ENCODE measurements at regions not wholly inside any gene's neighbourhood (a gene's known extent, or its start where the extent isn't known, plus 50 kb on each side); places are given as distances from the start of the nearest gene placed in this dataset.

DNA sequence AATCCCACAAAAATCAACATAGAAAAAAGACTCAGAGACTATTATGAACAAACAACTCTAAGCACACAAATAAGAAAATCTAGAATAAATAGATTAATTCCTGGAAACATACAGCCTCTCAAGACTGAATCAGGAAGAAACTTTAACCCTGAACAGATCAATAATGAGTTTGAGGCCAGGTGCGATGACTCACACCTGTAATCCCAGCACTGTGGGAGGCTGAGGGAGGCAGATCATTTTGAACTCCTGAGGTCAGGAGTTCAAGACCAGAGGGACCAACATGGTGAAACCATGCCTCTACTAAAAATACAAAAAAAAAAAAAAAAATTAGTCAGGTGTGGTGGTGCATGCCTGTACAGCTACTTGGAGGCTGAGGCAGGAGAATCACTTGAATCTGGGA is 499.5 kb upstream of the LUZP2 start:
- no peaks in the 10 kb centered on the region for H3K27me3 ChIP-seq (ENCODE audit: control insufficient read depth, insufficient read depth, low read length)

DNA sequence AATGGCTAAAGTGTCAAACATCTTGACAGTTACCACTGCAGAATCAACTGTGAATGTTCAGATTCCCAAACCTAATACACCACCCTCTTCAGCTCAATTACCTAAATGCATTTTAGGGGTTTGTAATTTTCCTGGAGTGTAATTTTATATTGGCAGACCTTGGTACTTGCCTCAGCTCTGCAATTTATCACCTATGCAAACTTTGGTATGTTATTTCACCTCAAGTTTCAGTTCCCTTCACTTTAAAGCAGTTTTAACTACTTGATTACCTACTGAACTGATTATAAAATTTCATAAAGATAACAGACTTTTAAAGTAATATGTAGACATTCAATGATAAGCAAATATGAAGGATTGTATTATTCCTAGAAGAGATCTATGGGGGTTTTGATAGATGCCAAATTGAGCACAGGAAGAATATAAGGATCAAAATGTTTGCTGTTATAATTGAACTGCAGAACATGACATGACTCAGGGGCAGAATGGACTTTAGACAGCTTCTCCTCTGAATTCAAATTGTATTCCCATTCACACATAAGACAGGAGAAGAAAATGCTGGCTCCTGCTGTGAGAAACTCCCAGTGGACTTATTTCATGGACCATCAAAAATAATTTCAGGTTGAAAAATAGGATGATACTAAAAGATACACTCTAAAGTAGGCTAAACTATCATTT is 491.5 kb upstream of the LUZP2 start:
- Histone ChIP-seq H3K4me1 (ENCODE audit: control insufficient read depth, insufficient read depth, low read length) (peaks cover 5% of the 10 kb centered on the region; the same call in 1 of the 2 replicates), H3K27ac (ENCODE audit: low read depth, low read length) (no peak overlapping the region), H3K9ac (ENCODE audit: low read length) (no peak overlapping the region), H3K27me3 (ENCODE audit: control insufficient read depth, insufficient read depth, low read length) (no peaks in the 10 kb centered on the region), H3K36me3 (ENCODE audit: control insufficient read depth, insufficient read depth, low read length) (no peaks in the 10 kb centered on the region), H3K9me3 (ENCODE audit: control insufficient read depth, insufficient read depth, low read depth, low read length) (no peaks in the 10 kb centered on the region), H3K4me3 (ENCODE audit: low read depth, low read length) (no peak overlapping the region)

More for the DNA sequence above, 499.5 kb upstream of the LUZP2 start:
- no peaks in the 10 kb centered on the region for H3K36me3 ChIP-seq (ENCODE audit: control insufficient read depth, insufficient read depth, low read length)
- peaks cover 13% of the 10 kb centered on the region for H3K9me3 ChIP-seq (ENCODE audit: control insufficient read depth, insufficient read depth, low read depth, low read length)
- H3K9ac ChIP-seq (ENCODE audit: low read length): no peak overlapping the region
- no peaks in the 10 kb centered on the region for H3K4me1 ChIP-seq (ENCODE audit: control insufficient read depth, insufficient read depth, low read length)
- H3K27ac ChIP-seq (ENCODE audit: low read depth, low read length): no peak overlapping the region
- H3K4me3 ChIP-seq (ENCODE audit: low read depth, low read length): no peak overlapping the region

DNA sequence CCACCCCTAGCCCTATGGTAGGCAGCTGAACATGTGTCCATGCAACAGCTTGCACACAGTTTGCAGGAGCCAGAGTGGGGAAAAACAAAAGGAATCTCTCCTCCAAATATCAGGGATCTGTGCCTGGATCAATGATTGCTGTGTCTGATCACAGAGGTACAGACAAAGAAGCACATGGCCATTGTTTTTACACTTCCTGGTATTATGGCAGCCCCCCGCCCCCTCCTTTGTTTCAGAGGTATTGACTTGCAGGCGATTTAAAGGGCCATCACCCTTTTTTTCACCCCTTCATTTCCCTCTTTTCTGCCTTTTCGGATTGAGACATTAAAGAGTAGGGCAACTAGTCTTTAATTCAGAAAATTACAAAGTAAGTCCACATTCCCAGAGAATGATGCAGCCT is 453.0 kb upstream of the LUZP2 start:
- H3K9me3 ChIP-seq (ENCODE audit: control insufficient read depth, insufficient read depth, low read depth, low read length): peaks cover 16% of the 10 kb centered on the region
- H3K27me3 ChIP-seq (ENCODE audit: control insufficient read depth, insufficient read depth, low read length): no peaks in the 10 kb centered on the region
- no peaks in the 10 kb centered on the region for H3K4me1 ChIP-seq (ENCODE audit: control insufficient read depth, insufficient read depth, low read length)
- no peak overlapping the region for H3K27ac ChIP-seq (ENCODE audit: low read depth, low read length)
- H3K4me3 ChIP-seq (ENCODE audit: low read depth, low read length): no peak overlapping the region
- no peak overlapping the region for H3K9ac ChIP-seq (ENCODE audit: low read length)
- no peaks in the 10 kb centered on the region for H3K36me3 ChIP-seq (ENCODE audit: control insufficient read depth, insufficient read depth, low read length)

DNA sequence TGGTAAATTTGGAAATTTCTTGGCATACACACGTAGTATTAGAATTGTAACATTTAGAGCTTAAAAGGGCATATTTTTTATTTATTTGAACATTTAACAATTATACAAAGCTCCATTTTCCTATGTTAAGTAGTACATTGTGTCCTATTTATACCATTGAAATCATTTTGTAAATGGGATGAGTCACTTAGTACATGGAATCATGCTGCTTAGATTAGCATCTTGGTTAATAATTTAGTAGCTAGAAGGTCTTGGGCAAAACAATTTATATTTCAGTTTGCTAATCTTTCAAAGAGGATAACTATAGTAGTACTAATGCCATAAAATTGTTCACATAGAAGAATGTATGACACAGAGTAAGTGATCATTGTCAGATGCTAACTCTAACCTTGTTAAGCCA is 450.1 kb upstream of the LUZP2 start:
- no peak overlapping the region for H3K4me3 ChIP-seq (ENCODE audit: low read depth, low read length)
- no peaks in the 10 kb centered on the region for H3K4me1 ChIP-seq (ENCODE audit: control insufficient read depth, insufficient read depth, low read length)
- no peak overlapping the region for H3K27ac ChIP-seq (ENCODE audit: low read depth, low read length)
- peaks cover 16% of the 10 kb centered on the region for H3K9me3 ChIP-seq (ENCODE audit: control insufficient read depth, insufficient read depth, low read depth, low read length)
- H3K27me3 ChIP-seq (ENCODE audit: control insufficient read depth, insufficient read depth, low read length): no peaks in the 10 kb centered on the region
- no peak overlapping the region for H3K9ac ChIP-seq (ENCODE audit: low read length)
- H3K36me3 ChIP-seq (ENCODE audit: control insufficient read depth, insufficient read depth, low read length): no peaks in the 10 kb centered on the region

DNA sequence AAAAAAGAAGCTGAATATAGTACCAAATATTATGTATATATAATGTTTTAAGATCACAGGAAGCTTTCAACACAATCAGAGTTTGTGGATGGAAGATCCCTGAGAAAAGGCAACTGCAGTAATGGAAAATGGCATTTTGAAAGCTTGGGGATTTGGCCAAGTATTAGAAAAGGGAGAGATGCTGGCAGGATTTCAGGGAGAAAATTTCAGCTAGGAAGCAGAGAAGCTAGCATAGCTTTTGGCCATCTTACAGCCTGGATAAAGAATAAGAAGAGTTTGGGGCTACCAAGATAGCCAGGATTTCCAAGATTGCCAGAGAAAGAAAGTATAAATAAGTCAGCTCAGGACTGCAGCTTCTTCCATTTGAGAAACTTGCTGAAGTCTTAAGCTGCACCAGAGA is 440.8 kb upstream of the LUZP2 start:
- no peak overlapping the region for H3K4me3 ChIP-seq (ENCODE audit: low read depth, low read length)
- H3K27ac ChIP-seq (ENCODE audit: low read depth, low read length): no peak overlapping the region
- no peaks in the 10 kb centered on the region for H3K27me3 ChIP-seq (ENCODE audit: control insufficient read depth, insufficient read depth, low read length)
- H3K4me1 ChIP-seq (ENCODE audit: control insufficient read depth, insufficient read depth, low read length): no peaks in the 10 kb centered on the region
- no peaks in the 10 kb centered on the region; the same call in 1 of the 2 replicates for H3K9me3 ChIP-seq (ENCODE audit: control insufficient read depth, insufficient read depth, low read depth, low read length)
- H3K36me3 ChIP-seq (ENCODE audit: control insufficient read depth, insufficient read depth, low read length): no peaks in the 10 kb centered on the region
- H3K9ac ChIP-seq (ENCODE audit: low read length): no peak overlapping the region

DNA sequence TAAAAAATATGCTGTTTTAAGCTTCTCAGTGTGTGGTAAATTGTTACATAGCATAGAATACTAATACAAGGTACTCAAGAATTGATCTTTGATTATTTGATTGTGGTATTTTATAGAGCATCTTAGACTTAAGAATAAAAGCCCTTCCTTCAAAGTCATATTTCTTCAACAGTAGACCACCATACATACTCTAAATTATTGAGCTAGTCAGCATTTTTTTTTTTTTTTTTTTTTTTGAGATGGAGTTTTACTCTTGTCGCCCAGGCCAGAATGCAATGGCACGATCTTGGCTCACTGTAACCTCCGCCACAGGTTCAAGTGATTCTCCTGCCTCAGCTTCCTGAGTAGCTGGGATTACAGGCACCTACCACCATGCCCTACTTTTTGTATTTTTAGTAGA is 436.7 kb upstream of the LUZP2 start:
- Histone ChIP-seq H3K36me3 (ENCODE audit: control insufficient read depth, insufficient read depth, low read length) (no peaks in the 10 kb centered on the region), H3K4me1 (ENCODE audit: control insufficient read depth, insufficient read depth, low read length) (no peaks in the 10 kb centered on the region), H3K27ac (ENCODE audit: low read depth, low read length) (no peak overlapping the region), H3K27me3 (ENCODE audit: control insufficient read depth, insufficient read depth, low read length) (no peaks in the 10 kb centered on the region), H3K9me3 (ENCODE audit: control insufficient read depth, insufficient read depth, low read depth, low read length) (no peaks in the 10 kb centered on the region), H3K4me3 (ENCODE audit: low read depth, low read length) (no peak overlapping the region), H3K9ac (ENCODE audit: low read length) (no peak overlapping the region)

DNA sequence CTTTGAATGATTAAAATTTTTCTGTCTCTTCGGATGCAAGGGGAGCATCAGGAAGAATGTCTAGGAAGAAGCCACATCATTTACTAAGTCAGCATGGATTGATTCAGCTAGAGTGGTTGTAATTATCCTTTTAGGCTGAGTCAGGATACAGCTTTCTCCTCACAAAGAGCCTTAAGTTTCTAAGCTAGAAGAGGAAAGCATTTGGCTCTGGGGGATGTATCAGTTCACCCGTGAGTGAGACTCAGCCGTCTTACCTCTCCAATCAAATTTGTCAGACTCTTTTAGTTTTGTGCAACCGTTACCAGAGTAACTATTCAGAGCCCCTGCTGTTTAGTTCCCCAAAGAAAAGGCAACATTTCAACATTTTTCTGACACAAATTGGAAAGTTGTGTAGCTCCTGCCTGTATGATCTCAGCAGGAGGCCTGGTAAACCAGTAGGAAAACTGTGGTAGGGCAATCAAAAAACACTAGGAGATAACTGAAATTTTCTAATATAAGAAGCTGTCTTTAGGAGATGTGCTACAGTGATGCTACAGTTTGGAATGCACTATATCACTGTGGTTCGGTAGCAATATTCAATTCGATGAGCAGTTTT is 432.4 kb upstream of the LUZP2 start:
- H3K36me3 ChIP-seq (ENCODE audit: control insufficient read depth, insufficient read depth, low read length): no peaks in the 10 kb centered on the region
- H3K9me3 ChIP-seq (ENCODE audit: control insufficient read depth, insufficient read depth, low read depth, low read length): no peaks in the 10 kb centered on the region
- no peak overlapping the region for H3K4me3 ChIP-seq (ENCODE audit: low read depth, low read length)
- H3K27me3 ChIP-seq (ENCODE audit: control insufficient read depth, insufficient read depth, low read length): no peaks in the 10 kb centered on the region
- no peak overlapping the region for H3K9ac ChIP-seq (ENCODE audit: low read length)
- no peaks in the 10 kb centered on the region for H3K4me1 ChIP-seq (ENCODE audit: control insufficient read depth, insufficient read depth, low read length)
- H3K27ac ChIP-seq (ENCODE audit: low read depth, low read length): no peak overlapping the region

DNA sequence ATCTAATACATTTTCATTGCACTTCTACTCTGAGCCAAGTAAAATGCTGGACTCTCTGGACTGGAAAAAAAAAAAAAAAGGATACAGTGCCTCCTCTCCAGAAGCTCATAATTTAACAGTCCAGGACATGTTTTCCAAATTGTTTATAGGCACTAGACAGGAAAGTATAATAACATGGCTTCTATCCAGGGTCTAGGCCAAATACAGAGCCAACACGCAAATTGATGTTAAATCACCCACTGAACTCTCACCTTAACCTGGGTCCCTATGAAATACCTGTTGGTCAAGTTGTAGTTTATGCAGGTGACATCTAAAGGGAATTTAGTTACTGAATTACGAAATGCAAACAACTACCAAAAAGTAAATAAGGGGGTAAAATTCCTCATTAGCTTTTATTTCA is 428.7 kb upstream of the LUZP2 start:
- Histone ChIP-seq H3K36me3 (ENCODE audit: control insufficient read depth, insufficient read depth, low read length) (no peaks in the 10 kb centered on the region), H3K27me3 (ENCODE audit: control insufficient read depth, insufficient read depth, low read length) (no peaks in the 10 kb centered on the region), H3K27ac (ENCODE audit: low read depth, low read length) (no peak overlapping the region), H3K4me1 (ENCODE audit: control insufficient read depth, insufficient read depth, low read length) (no peaks in the 10 kb centered on the region), H3K4me3 (ENCODE audit: low read depth, low read length) (no peak overlapping the region), H3K9ac (ENCODE audit: low read length) (no peak overlapping the region), H3K9me3 (ENCODE audit: control insufficient read depth, insufficient read depth, low read depth, low read length) (no peaks in the 10 kb centered on the region)

DNA sequence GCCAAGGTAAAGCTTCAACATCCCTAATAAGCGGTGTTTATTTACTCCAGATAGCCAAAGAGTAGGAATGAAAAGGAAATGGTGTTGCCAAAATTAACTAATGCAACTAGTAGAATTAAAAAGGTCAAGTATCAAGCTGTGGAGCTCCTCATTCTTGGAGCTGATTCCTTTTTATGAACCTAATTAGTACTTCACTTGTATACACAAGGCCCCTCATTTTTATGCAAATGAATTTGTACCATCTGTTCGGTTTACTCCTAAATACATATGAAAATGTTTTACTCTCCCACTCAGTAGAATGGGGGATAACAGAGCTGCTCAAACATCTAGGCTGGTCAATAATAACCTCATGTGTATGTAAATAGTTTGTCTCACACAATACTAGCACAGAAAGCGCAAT is 426.4 kb upstream of the LUZP2 start:
- Histone ChIP-seq H3K36me3 (ENCODE audit: control insufficient read depth, insufficient read depth, low read length) (no peaks in the 10 kb centered on the region), H3K4me1 (ENCODE audit: control insufficient read depth, insufficient read depth, low read length) (no peaks in the 10 kb centered on the region), H3K9ac (ENCODE audit: low read length) (no peak overlapping the region), H3K27ac (ENCODE audit: low read depth, low read length) (no peak overlapping the region), H3K9me3 (ENCODE audit: control insufficient read depth, insufficient read depth, low read depth, low read length) (no peaks in the 10 kb centered on the region), H3K27me3 (ENCODE audit: control insufficient read depth, insufficient read depth, low read length) (no peaks in the 10 kb centered on the region), H3K4me3 (ENCODE audit: low read depth, low read length) (no peak overlapping the region)

DNA sequence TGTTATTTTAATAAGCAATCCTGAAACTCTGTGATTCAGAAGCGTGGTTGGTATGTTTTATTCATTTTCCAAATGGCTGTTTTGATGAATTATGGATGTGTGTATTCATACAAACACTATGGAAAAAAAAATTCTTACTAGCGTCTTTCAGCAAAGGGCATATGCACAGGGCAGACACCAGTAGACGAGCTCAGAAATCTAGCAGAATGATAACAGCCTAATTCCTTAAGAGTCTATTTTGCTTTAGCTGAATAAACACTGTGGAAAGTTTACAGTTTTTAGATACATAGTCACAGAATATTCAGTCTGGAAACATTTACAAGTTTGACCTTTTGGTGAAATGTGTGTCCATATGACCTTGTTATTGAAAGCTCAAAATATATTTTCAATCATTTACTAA is 418.8 kb upstream of the LUZP2 start:
- Histone ChIP-seq H3K36me3 (ENCODE audit: control insufficient read depth, insufficient read depth, low read length) (no peaks in the 10 kb centered on the region), H3K27ac (ENCODE audit: low read depth, low read length) (no peak overlapping the region), H3K4me1 (ENCODE audit: control insufficient read depth, insufficient read depth, low read length) (no peaks in the 10 kb centered on the region), H3K9me3 (ENCODE audit: control insufficient read depth, insufficient read depth, low read depth, low read length) (no peaks in the 10 kb centered on the region), H3K9ac (ENCODE audit: low read length) (no peak overlapping the region), H3K4me3 (ENCODE audit: low read depth, low read length) (no peak overlapping the region), H3K27me3 (ENCODE audit: control insufficient read depth, insufficient read depth, low read length) (no peaks in the 10 kb centered on the region)

DNA sequence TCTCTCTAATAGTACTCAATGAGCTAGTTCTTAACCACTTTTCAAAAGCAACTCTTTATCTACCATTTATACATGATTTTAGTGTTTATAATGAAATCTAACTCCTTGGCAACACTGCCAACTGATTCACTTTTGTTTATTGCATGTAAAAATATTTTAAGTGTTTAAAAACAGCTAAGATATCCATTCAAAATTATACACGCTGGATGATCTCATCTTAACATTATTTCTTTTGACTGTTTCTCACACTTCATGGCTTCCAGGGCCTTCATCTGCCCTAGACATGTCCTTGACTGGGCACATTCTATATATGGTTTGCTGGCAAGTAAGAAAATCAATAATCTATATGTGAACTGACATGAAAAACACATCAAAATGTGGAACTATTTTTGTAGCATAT is 414.6 kb upstream of the LUZP2 start:
- Histone ChIP-seq H3K27ac (ENCODE audit: low read depth, low read length) (no peak overlapping the region), H3K27me3 (ENCODE audit: control insufficient read depth, insufficient read depth, low read length) (no peaks in the 10 kb centered on the region), H3K36me3 (ENCODE audit: control insufficient read depth, insufficient read depth, low read length) (no peaks in the 10 kb centered on the region), H3K4me1 (ENCODE audit: control insufficient read depth, insufficient read depth, low read length) (no peaks in the 10 kb centered on the region), H3K4me3 (ENCODE audit: low read depth, low read length) (no peak overlapping the region), H3K9me3 (ENCODE audit: control insufficient read depth, insufficient read depth, low read depth, low read length) (no peaks in the 10 kb centered on the region), H3K9ac (ENCODE audit: low read length) (no peak overlapping the region)

All from HUES6 (cell line).